ENCODE measurements at regions not wholly inside any gene's neighbourhood (a gene's known extent, or its start where the extent isn't known, plus 50 kb on each side); places are given as distances from the start of the nearest gene placed in this dataset.

DNA sequence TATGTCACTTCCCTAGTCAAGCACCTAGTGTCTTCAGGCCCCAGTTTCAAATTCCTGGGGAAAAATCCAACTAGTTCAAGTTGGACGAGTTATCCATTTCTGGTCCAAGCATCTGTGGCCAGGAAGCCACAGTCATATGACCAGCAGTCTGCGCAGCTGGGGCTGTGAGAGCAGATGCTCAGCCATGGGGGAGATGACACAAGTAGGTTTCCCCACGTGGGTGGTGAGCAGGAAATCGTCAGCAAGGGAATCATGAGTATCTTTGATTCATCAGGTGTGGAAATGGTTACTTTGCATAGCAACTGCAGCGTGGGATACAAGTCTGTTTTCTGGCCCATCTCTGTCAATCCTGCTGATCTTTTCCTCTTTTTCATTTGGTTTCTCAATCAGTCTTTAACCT, 185.3 kb downstream of the C11orf91 start (continued):
- no peak for TF ChIP-seq SP2 (tag by site-specific recombination; IDR thresholded peaks at IDR 0.05)
- no peak for TF ChIP-seq HOXA7 (CRISPR knock-in tag; IDR thresholded peaks at IDR 0.05; ENCODE audit: borderline replicate concordance)
- TF ChIP-seq ZNF311 (tag by site-specific recombination; IDR thresholded peaks at IDR 0.05; ENCODE audit: borderline replicate concordance), result no peak

DNA sequence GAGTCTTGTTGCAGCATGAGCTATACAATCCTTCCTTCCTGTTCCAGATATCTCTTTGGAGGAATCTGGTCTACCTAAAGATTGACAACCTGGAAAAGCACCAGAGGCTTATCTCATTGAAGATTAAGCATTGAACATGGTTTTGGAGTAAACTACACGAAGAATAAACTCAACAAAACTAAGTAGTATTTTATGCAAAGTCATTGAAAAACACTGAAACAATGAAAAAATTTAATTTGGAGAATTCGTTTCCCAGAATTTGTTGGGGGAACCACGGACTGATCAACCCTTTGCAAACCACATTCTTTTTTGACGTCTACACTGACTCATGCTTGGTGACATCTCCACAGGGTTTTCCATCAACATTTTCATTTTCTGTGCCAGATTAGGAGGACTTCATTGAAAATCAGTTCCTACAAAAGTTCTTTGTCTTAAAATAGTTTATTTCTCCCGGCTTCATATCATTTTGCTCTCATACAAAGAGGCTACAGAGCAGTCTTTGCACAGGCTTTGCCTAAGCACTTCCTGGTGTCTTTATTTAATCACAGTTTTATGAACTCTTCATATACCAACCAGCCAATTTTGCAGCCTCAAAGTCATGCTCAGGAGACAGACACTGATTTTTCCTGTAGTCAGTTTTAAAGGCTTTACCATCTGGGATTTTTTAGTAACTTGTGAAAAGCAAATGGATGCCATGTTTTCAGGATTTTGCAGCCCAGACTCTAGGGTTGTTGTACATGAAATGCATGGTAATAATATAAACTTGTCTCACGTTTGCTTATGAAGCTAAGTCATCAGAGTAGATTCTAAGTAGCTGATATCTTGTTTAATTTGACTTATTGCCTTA, 186.3 kb downstream of the C11orf91 start:
- Histone ChIP-seq H3K27ac (ENCODE audit: extremely low read depth, low read depth, low read length) (no peak overlapping the region), H3K4me3 (ENCODE audit: low read depth, low read length) (no peak overlapping the region), H3K36me3 (ENCODE audit: control insufficient read depth in 2 of 2, insufficient read depth in 1 of 2, low read length in 2 of 2) (no peaks in the 10 kb centered on the region), H3K4me1 (ENCODE audit: control insufficient read depth, insufficient read depth, low read length) (no peaks in the 10 kb centered on the region), H3K9me3 (ENCODE audit: control insufficient read depth, insufficient read depth, low read depth, low read length) (no peaks in the 10 kb centered on the region)
- TF ChIP-seq ZFP69B (tag by site-specific recombination; IDR thresholded peaks at IDR 0.05), result no peak
- no peak for TF ChIP-seq ZNF560 (tag by site-specific recombination; IDR thresholded peaks at IDR 0.05; ENCODE audit: borderline replicate concordance)
- TF ChIP-seq OVOL3 (tag by site-specific recombination; IDR thresholded peaks at IDR 0.05), result no peak
- no peak for TF ChIP-seq ZNF221 (tag by site-specific recombination; IDR thresholded peaks at IDR 0.05; ENCODE audit: borderline replicate concordance)
- no peak for TF ChIP-seq OSR2 (tag by site-specific recombination; IDR thresholded peaks at IDR 0.05)
- no peak for TF ChIP-seq ZNF501 (tag by site-specific recombination; IDR thresholded peaks at IDR 0.05)
- TF ChIP-seq ZNF184 (tag by site-specific recombination; IDR thresholded peaks at IDR 0.05), result no peak
- no peak for TF ChIP-seq ZBTB17 (tag by site-specific recombination; IDR thresholded peaks at IDR 0.05)
- no peak for TF ChIP-seq ZNF121 (tag by site-specific recombination; IDR thresholded peaks at IDR 0.05)
- TF ChIP-seq ZNF544 (tag by site-specific recombination; IDR thresholded peaks at IDR 0.05), result no peak
- TF ChIP-seq HOXA7 (CRISPR knock-in tag; IDR thresholded peaks at IDR 0.05; ENCODE audit: borderline replicate concordance), result no peak
- no peak for TF ChIP-seq KLF10 (tag by site-specific recombination; IDR thresholded peaks at IDR 0.05)
- TF ChIP-seq, protein P1, sequence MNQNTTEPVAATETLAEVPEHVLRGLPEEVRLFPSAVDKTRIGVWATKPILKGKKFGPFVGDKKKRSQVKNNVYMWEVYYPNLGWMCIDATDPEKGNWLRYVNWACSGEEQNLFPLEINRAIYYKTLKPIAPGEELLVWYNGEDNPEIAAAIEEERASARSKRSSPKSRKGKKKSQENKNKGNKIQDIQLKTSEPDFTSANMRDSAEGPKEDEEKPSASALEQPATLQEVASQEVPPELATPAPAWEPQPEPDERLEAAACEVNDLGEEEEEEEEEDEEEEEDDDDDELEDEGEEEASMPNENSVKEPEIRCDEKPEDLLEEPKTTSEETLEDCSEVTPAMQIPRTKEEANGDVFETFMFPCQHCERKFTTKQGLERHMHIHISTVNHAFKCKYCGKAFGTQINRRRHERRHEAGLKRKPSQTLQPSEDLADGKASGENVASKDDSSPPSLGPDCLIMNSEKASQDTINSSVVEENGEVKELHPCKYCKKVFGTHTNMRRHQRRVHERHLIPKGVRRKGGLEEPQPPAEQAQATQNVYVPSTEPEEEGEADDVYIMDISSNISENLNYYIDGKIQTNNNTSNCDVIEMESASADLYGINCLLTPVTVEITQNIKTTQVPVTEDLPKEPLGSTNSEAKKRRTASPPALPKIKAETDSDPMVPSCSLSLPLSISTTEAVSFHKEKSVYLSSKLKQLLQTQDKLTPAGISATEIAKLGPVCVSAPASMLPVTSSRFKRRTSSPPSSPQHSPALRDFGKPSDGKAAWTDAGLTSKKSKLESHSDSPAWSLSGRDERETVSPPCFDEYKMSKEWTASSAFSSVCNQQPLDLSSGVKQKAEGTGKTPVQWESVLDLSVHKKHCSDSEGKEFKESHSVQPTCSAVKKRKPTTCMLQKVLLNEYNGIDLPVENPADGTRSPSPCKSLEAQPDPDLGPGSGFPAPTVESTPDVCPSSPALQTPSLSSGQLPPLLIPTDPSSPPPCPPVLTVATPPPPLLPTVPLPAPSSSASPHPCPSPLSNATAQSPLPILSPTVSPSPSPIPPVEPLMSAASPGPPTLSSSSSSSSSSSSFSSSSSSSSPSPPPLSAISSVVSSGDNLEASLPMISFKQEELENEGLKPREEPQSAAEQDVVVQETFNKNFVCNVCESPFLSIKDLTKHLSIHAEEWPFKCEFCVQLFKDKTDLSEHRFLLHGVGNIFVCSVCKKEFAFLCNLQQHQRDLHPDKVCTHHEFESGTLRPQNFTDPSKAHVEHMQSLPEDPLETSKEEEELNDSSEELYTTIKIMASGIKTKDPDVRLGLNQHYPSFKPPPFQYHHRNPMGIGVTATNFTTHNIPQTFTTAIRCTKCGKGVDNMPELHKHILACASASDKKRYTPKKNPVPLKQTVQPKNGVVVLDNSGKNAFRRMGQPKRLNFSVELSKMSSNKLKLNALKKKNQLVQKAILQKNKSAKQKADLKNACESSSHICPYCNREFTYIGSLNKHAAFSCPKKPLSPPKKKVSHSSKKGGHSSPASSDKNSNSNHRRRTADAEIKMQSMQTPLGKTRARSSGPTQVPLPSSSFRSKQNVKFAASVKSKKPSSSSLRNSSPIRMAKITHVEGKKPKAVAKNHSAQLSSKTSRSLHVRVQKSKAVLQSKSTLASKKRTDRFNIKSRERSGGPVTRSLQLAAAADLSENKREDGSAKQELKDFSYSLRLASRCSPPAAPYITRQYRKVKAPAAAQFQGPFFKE (tag by site-specific recombination; IDR thresholded peaks at IDR 0.05; ENCODE audit: borderline replicate concordance), result no peak
- no peak for TF ChIP-seq ZNF146 (tag by site-specific recombination; IDR thresholded peaks at IDR 0.05)
- no peak for TF ChIP-seq ZNF324 (tag by site-specific recombination; IDR thresholded peaks at IDR 0.05)
- no peak for TF ChIP-seq YY1 (tag by site-specific recombination; IDR thresholded peaks at IDR 0.05)
- TF ChIP-seq ZNF112 (tag by site-specific recombination; IDR thresholded peaks at IDR 0.05), result no peak
- no peak for TF ChIP-seq ZNF155 (tag by site-specific recombination; IDR thresholded peaks at IDR 0.05)
- POLR2A ChIA-PET, result interaction anchor here (0.5 kb wide), 1 partner anchor 1454 kb away, joined by 3 read pairs; no protein-coding TSS in a partner anchor
- CTCF ChIA-PET, result no interaction called here

Data from HEK293 (cell line).